SK-N-SH (cell line): ENCODE measurements at regions not wholly inside any gene's neighbourhood (a gene's known extent, or its start where the extent isn't known, plus 50 kb on each side); places are given as distances from the start of the nearest gene placed in this dataset.

Experiments
- CTCF ChIA-PET: fragments of 300-600, 350-600 bp; formaldehyde crosslinking; extraction: SDS; loops from one replicate; lab custom pipeline; 2021; lab: Yijun Ruan, JAX
- POLR2A ChIA-PET: fragments of 350-600 bp; sonication (Branson Sonifier 250); formaldehyde crosslinking; extraction: SDS; loops from one replicate; lab custom pipeline; 2020; ENCODE audit warnings: antibody characterized with exemption, inconsistent platforms; lab: Yijun Ruan, JAX
- DNase-seq: peaks from one replicate; pipeline ENCODE4 v3.0.0; 2012
- H2AFZ ChIP-seq: fragments of 200-600 bp; sonication (generic); 2 replicates; pipeline ENCODE4 v1.8.1; 2016; ENCODE audit warnings: antibody characterized with exemption, mild to moderate bottlenecking, low read depth
- H3F3A ChIP-seq: fragments of 200-600 bp; sonication (generic); replicated peaks from 2 replicates; pipeline ENCODE3; 2016; ENCODE audit warnings: antibody characterized with exemption, mild to moderate bottlenecking; ENCODE audit not compliant: insufficient read depth
- H3K27ac ChIP-seq, 2 experiments: fragments of 200-500 bp in 1 of 2; fragments of 200-600 bp in 1 of 2; sonication (Bioruptor generic) in 1 of 2; sonication (generic), shearing (Covaris generic) in 1 of 2; 2 replicates each; pipeline versions ENCODE4 v1.5.1 to v1.6.1; 2014 to 2016; ENCODE audit warnings: low read depth in 2 of 2, inconsistent platforms in 1 of 2, low read length in 1 of 2, mild to moderate bottlenecking in 1 of 2, mixed read lengths in 1 of 2
- H3K27me3 ChIP-seq: fragments of 200-600 bp; sonication (generic), shearing (Covaris generic); 2 replicates; pipeline ENCODE4 v1.6.1; 2016; ENCODE audit warnings: mixed run types; ENCODE audit not compliant: insufficient read depth
- H3K36me3 ChIP-seq, 2 experiments: fragments of 200-500 bp in 1 of 2; fragments of 200-600 bp in 1 of 2; sonication (Bioruptor generic) in 1 of 2; sonication (generic) in 1 of 2; replicated peaks in 1 of 2; 2 replicates each; pipeline versions ENCODE3 to v1.5.1; 2014 to 2016; ENCODE audit warnings: low read length in 1 of 2, mild to moderate bottlenecking in 1 of 2; ENCODE audit not compliant: insufficient read depth in 2 of 2, control insufficient read depth in 1 of 2
- H3K4me1 ChIP-seq, 2 experiments: fragments of 200-500 bp in 1 of 2; fragments of 200-600 bp in 1 of 2; sonication (Bioruptor generic) in 1 of 2; sonication (generic), shearing (Covaris generic) in 1 of 2; 2 replicates each; pipeline versions ENCODE4 v1.5.1 to v1.6.1; 2014 to 2016; ENCODE audit warnings: low read depth in 1 of 2, low read length in 1 of 2, mixed run types in 1 of 2; ENCODE audit not compliant: insufficient read depth in 2 of 2, control insufficient read depth in 1 of 2
- H3K4me2 ChIP-seq: fragments of 200-600 bp; sonication (generic), shearing (Covaris generic); 2 replicates; pipeline ENCODE4 v1.6.1; 2017; ENCODE audit warnings: mixed run types
- H3K4me3 ChIP-seq, 2 experiments: fragments of 200-500 bp in 1 of 2; fragments of 200-600 bp in 1 of 2; sonication (Bioruptor generic) in 1 of 2; sonication (generic), shearing (Covaris generic) in 1 of 2; 2 replicates each; pipeline versions ENCODE4 v1.5.1 to v1.8.1; 2014 to 2016; ENCODE audit warnings: low read depth in 2 of 2, inconsistent platforms in 1 of 2, low read length in 1 of 2, mild to moderate bottlenecking in 1 of 2, mixed read lengths in 1 of 2, moderate library complexity in 1 of 2
- H3K79me2 ChIP-seq: fragments of 200-600 bp; sonication (generic); 2 replicates; pipeline ENCODE4 v1.8.1; 2017; ENCODE audit warnings: mild to moderate bottlenecking; ENCODE audit not compliant: insufficient read depth
- H3K9ac ChIP-seq: fragments of 200-600 bp; sonication (generic); 2 replicates; pipeline ENCODE4 v1.6.1; 2017; ENCODE audit warnings: mixed run types
- H3K9me2 ChIP-seq: fragments of 200-600 bp; sonication (generic); 2 replicates; pipeline ENCODE4 v1.6.1; 2017; ENCODE audit warnings: mixed run types
- H3K9me3 ChIP-seq: fragments of 200-600 bp; sonication (generic); 2 replicates; pipeline ENCODE4 v1.6.1; 2017; ENCODE audit warnings: mixed run types, mild to moderate bottlenecking, moderate library complexity
- H4K20me1 ChIP-seq: fragments of 200-600 bp; sonication (generic); 2 replicates; pipeline ENCODE4 v1.6.1; 2017; ENCODE audit warnings: mild to moderate bottlenecking, mixed run types; ENCODE audit not compliant: insufficient read depth
- CHD2 ChIP-seq: fragments of 150-350 bp; IDR thresholded peaks from 2 replicates; pipeline ENCODE4 v1.6.1; 2018; ENCODE audit warnings: low read length; ENCODE audit not compliant: partially characterized antibody
- EP300 ChIP-seq, 2 experiments: IDR thresholded peaks; 2 replicates each; pipeline versions ENCODE4 v1.4.0 to v1.6.1; 2012; ENCODE audit warnings: borderline replicate concordance in 1 of 2, low read depth in 1 of 2, low read length in 1 of 2
- FOSL2 ChIP-seq: IDR thresholded peaks from 2 replicates; pipeline ENCODE4 v1.4.0; 2012; ENCODE audit warnings: low read depth, mild to moderate bottlenecking, moderate library complexity, borderline replicate concordance
- FOXJ3 ChIP-seq: sonication (generic); formaldehyde crosslinking; IDR thresholded peaks from 2 replicates; pipeline ENCODE4 v1.5.1; 2020; ENCODE audit warnings: mild to moderate bottlenecking, missing genetic modification reagents
- GATA2 ChIP-seq: sonication (generic); formaldehyde crosslinking; IDR thresholded peaks from 2 replicates; pipeline ENCODE4 v1.5.0; 2020; ENCODE audit warnings: mild to moderate bottlenecking, missing genetic modification reagents
- MEF2A ChIP-seq: IDR thresholded peaks from 2 replicates; pipeline ENCODE4 v1.4.0; 2012; ENCODE audit warnings: low read depth, borderline replicate concordance
- NFIC ChIP-seq: IDR thresholded peaks from 2 replicates; pipeline ENCODE4 v1.4.0; 2012; ENCODE audit warnings: borderline replicate concordance
- NRF1 ChIP-seq: IDR thresholded peaks from 2 replicates; pipeline ENCODE4 v1.6.1; 2012; ENCODE audit warnings: low read depth, mild to moderate bottlenecking, low read length
- POLR2AphosphoS5 ChIP-seq: IDR thresholded peaks from 2 replicates; pipeline ENCODE4 v1.6.1; 2012; ENCODE audit warnings: low read depth, low read length
- RFX5 ChIP-seq: IDR thresholded peaks from 2 replicates; pipeline ENCODE4 v1.6.1; 2012; ENCODE audit warnings: mild to moderate bottlenecking, improper control_type of control experiment, low read length
- RXRA ChIP-seq: IDR thresholded peaks from 2 replicates; pipeline ENCODE4 v1.4.0; 2012; ENCODE audit warnings: low read depth, mild to moderate bottlenecking, borderline replicate concordance
- SIN3A ChIP-seq: IDR thresholded peaks from 2 replicates; pipeline ENCODE4 v1.6.1; 2012; ENCODE audit warnings: low read depth, mild to moderate bottlenecking, low read length, moderate library complexity, borderline replicate concordance
- YY1 ChIP-seq: IDR thresholded peaks from 2 replicates; pipeline ENCODE4 v1.4.0; 2012; ENCODE audit warnings: low read depth, mild to moderate bottlenecking
- WGBS: methylation state at CpG from one replicate; pipeline ENCODE4 v1.1.6; 2017; ENCODE audit warnings: low lambda C conversion rate; 5-methylcytosine and 5-hydroxymethylcytosine counted together
- TF ChIP-seq, protein P1 (sequence below): IDR thresholded peaks from 2 replicates; pipeline ENCODE4 v1.4.0; 2012; ENCODE audit warnings: low read depth
- TF ChIP-seq, protein P2 (sequence below): fragments of 200-600 bp; sonication (generic); IDR thresholded peaks from 2 replicates; pipeline ENCODE4 v1.6.1; 2017; ENCODE audit warnings: antibody characterized with exemption, mild to moderate bottlenecking, moderate library complexity
- TF ChIP-seq, protein P3 (sequence below): fragments of 150-350 bp; IDR thresholded peaks from 2 replicates; pipeline ENCODE4 v1.6.1; 2017; ENCODE audit warnings: antibody characterized with exemption, low read length, low read depth, borderline replicate concordance
- TF ChIP-seq, protein P4 (sequence below): IDR thresholded peaks from 2 replicates; pipeline ENCODE4 v1.4.0; 2012; ENCODE audit warnings: low read depth, borderline replicate concordance
- TF ChIP-seq, protein P5 (sequence below): fragments of 150-350 bp; IDR thresholded peaks from 2 replicates; pipeline ENCODE4 v1.6.1; 2016; ENCODE audit warnings: mild to moderate bottlenecking, low read depth, low read length

DNA sequence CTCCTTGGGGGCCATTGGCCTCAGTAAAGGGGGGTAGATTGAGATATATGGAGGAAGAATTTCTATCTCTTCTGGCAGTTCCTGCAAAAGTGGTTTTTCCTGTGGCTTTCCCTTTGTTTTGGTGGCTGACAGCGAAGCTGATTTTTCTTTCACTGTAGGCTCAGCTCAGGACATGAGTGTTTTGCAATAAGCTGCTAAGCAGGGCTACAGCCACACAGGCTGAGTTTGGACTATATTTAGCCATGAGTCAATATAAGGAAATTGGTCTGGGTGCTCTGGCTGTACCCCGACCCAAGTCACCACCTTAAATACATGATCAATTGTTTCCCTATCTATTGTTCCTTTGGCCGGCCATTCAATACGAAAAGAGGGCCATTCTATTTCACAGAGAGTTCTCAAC lies 212.7 kb upstream of the KCND2 start:
- no peak overlapping the region for H3K9ac ChIP-seq
- H3K36me3 ChIP-seq: no peaks in the 10 kb centered on the region
- H2AFZ ChIP-seq: no peak overlapping the region
- H3K9me3 ChIP-seq: no peaks in the 10 kb centered on the region
- H3K4me1 ChIP-seq: no peaks in the 10 kb centered on the region
- no peak overlapping the region for H3K4me2 ChIP-seq
- no peak for DNase-seq
- no peak overlapping the region for H3K4me3 ChIP-seq
- 9% methylated on average over 4 of the region's 4 CpGs for WGBS
- no peak for TF ChIP-seq POLR2AphosphoS5
- TF ChIP-seq, protein P1, sequence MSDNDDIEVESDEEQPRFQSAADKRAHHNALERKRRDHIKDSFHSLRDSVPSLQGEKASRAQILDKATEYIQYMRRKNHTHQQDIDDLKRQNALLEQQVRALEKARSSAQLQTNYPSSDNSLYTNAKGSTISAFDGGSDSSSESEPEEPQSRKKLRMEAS: no peak
- no peak for TF ChIP-seq FOSL2
- no peak for TF ChIP-seq GATA2 (CRISPR knock-in tag)
- no peak for TF ChIP-seq RFX5
- TF ChIP-seq CHD2: no peak
- no peak for TF ChIP-seq RXRA
- TF ChIP-seq FOXJ3 (CRISPR knock-in tag): no peak
- TF ChIP-seq, protein P2, sequence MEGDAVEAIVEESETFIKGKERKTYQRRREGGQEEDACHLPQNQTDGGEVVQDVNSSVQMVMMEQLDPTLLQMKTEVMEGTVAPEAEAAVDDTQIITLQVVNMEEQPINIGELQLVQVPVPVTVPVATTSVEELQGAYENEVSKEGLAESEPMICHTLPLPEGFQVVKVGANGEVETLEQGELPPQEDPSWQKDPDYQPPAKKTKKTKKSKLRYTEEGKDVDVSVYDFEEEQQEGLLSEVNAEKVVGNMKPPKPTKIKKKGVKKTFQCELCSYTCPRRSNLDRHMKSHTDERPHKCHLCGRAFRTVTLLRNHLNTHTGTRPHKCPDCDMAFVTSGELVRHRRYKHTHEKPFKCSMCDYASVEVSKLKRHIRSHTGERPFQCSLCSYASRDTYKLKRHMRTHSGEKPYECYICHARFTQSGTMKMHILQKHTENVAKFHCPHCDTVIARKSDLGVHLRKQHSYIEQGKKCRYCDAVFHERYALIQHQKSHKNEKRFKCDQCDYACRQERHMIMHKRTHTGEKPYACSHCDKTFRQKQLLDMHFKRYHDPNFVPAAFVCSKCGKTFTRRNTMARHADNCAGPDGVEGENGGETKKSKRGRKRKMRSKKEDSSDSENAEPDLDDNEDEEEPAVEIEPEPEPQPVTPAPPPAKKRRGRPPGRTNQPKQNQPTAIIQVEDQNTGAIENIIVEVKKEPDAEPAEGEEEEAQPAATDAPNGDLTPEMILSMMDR: no peak
- no peak for TF ChIP-seq SIN3A
- no peak for TF ChIP-seq NFIC
- TF ChIP-seq, protein P3, sequence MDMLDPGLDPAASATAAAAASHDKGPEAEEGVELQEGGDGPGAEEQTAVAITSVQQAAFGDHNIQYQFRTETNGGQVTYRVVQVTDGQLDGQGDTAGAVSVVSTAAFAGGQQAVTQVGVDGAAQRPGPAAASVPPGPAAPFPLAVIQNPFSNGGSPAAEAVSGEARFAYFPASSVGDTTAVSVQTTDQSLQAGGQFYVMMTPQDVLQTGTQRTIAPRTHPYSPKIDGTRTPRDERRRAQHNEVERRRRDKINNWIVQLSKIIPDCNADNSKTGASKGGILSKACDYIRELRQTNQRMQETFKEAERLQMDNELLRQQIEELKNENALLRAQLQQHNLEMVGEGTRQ: no peak
- TF ChIP-seq YY1: no peak
- TF ChIP-seq, all 33 proteins: peak for 0
- Histone ChIP-seq H3K79me2 (no peaks in the 10 kb centered on the region), H3K27ac (no peak overlapping the region), H3F3A (no peaks in the 10 kb centered on the region), H4K20me1 (no peaks in the 10 kb centered on the region), H3K9me2 (no peaks in the 10 kb centered on the region), H3K27me3 (no peaks in the 10 kb centered on the region)
- POLR2A ChIA-PET: no interaction called here
- CTCF ChIA-PET: no interaction called here

DNA sequence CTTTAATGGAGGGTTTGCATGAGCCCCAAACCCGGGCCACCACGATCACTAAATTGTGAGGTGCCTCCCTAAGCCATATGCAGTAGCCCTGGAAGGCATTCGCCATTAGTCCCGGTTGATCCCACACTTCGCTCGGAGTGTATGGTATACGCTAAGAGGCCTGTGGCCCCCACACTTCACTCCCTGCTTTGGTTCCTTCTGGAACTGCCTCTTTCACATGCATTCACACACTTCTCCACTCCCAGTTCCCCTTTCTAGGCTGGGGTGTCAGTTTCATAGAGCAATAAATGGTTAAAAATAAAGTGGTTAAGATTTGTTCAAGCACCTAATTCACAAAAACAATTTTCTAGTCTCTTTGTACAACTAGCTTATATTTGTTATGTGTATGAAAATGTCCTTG lies 212.1 kb upstream of the KCND2 start:
- no peak for DNase-seq
- Histone ChIP-seq H3K9ac (no peak overlapping the region), H4K20me1 (no peaks in the 10 kb centered on the region), H3K4me2 (no peak overlapping the region), H3K27me3 (no peaks in the 10 kb centered on the region), H3K79me2 (no peaks in the 10 kb centered on the region), H3K4me1 (no peaks in the 10 kb centered on the region), H2AFZ (no peak overlapping the region), H3K36me3 (no peaks in the 10 kb centered on the region), H3F3A (no peaks in the 10 kb centered on the region), H3K9me2 (no peaks in the 10 kb centered on the region), H3K4me3 (no peak overlapping the region), H3K27ac (no peak overlapping the region), H3K9me3 (no peaks in the 10 kb centered on the region)
- 46% methylated on average over 7 of the region's 7 CpGs for WGBS
- ChIA-PET POLR2A (no interaction called here), CTCF (interaction anchor here (0.6 kb wide), 1 partner anchor 528 kb away, joined by 3 read pairs; no protein-coding TSS in a partner anchor)
- TF ChIP-seq EP300 (IDR thresholded peaks at IDR 0.05; ENCODE audit: borderline replicate concordance in 1 of 2, low read depth in 1 of 2, low read length in 1 of 2): no peak
- TF ChIP-seq NRF1: no peak
- TF ChIP-seq MEF2A: no peak
- no peak for TF ChIP-seq YY1
- TF ChIP-seq, protein P4, sequence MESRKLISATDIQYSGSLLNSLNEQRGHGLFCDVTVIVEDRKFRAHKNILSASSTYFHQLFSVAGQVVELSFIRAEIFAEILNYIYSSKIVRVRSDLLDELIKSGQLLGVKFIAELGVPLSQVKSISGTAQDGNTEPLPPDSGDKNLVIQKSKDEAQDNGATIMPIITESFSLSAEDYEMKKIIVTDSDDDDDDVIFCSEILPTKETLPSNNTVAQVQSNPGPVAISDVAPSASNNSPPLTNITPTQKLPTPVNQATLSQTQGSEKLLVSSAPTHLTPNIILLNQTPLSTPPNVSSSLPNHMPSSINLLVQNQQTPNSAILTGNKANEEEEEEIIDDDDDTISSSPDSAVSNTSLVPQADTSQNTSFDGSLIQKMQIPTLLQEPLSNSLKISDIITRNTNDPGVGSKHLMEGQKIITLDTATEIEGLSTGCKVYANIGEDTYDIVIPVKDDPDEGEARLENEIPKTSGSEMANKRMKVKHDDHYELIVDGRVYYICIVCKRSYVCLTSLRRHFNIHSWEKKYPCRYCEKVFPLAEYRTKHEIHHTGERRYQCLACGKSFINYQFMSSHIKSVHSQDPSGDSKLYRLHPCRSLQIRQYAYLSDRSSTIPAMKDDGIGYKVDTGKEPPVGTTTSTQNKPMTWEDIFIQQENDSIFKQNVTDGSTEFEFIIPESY: no peak
- TF ChIP-seq, protein P5, sequence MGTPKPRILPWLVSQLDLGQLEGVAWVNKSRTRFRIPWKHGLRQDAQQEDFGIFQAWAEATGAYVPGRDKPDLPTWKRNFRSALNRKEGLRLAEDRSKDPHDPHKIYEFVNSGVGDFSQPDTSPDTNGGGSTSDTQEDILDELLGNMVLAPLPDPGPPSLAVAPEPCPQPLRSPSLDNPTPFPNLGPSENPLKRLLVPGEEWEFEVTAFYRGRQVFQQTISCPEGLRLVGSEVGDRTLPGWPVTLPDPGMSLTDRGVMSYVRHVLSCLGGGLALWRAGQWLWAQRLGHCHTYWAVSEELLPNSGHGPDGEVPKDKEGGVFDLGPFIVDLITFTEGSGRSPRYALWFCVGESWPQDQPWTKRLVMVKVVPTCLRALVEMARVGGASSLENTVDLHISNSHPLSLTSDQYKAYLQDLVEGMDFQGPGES: no peak
